ENCODE measurements at regions not wholly inside any gene's neighbourhood (a gene's known extent, or its start where the extent isn't known, plus 50 kb on each side); places are given as distances from the start of the nearest gene placed in this dataset.

DNA sequence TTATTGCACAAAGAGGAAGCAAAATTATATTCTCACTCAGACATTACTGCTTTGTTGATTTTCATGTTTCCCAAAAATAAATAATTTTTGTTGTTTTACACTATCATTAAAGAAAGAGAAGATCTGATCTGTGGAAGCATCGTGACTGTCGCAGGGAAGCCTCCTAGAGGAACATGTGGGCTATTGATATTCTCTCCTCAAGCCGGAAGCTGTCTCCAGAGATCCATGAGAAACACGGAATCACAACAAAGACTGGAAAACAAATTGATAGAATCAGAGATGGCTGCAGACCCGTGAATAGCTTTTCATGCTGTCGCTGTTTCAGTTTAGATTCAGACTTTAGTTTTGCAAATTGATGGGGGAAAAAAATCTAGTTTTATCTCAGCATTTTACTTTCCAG lies 235.2 kb upstream of the TMPO start:
- FAIRE-seq (no peak), DNase-seq (ENCODE audit: insufficient read length, low spot score) (no peak)
- TF ChIP-seq, protein P1, sequence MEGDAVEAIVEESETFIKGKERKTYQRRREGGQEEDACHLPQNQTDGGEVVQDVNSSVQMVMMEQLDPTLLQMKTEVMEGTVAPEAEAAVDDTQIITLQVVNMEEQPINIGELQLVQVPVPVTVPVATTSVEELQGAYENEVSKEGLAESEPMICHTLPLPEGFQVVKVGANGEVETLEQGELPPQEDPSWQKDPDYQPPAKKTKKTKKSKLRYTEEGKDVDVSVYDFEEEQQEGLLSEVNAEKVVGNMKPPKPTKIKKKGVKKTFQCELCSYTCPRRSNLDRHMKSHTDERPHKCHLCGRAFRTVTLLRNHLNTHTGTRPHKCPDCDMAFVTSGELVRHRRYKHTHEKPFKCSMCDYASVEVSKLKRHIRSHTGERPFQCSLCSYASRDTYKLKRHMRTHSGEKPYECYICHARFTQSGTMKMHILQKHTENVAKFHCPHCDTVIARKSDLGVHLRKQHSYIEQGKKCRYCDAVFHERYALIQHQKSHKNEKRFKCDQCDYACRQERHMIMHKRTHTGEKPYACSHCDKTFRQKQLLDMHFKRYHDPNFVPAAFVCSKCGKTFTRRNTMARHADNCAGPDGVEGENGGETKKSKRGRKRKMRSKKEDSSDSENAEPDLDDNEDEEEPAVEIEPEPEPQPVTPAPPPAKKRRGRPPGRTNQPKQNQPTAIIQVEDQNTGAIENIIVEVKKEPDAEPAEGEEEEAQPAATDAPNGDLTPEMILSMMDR (IDR thresholded peaks at IDR 0.05; ENCODE audit: insufficient read depth, missing control alignments), result no peak

DNA sequence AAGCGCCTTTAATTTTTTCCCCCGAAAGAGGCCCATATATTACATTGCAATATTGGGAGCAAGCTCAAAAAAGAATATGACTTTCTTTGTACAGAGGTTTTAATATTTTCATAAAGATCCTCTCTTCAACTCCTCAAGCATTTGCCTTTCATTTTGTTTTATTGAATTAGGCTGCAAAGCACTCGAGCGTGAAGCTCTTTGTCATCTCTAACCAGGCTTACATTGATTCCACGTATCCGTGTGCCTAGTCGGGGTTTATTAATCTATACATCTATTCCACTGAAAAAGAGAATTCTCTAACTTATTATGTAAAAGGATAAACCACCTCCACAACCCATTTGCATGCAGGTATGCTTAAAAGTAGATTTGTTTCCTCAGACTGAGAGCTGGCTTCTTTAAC lies 234.8 kb upstream of the TMPO start:
- DNase-seq (ENCODE audit: insufficient read length, low spot score), result no peak
- TF ChIP-seq, protein P1 (IDR thresholded peaks at IDR 0.05; ENCODE audit: insufficient read depth, missing control alignments), result no peak
- no peak for FAIRE-seq

DNA sequence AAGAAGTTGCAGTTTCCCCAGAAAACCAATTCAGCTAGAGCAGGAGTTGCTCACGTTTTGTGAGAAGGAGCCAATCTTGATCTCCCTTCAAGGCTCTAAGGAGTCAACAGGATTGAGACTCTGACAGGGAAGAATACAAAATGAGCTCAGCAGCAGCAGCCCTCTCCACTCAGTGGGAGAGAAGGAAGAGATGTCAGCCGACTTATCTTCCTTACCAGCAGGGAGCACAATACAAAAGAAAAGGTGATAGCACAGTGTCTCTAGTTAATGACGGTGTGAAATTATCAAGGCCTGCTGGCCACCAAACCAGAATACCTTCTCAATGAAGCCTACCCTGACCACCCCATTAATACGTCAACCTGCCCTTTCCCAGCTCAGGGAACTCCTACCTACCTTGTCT lies 223.6 kb upstream of the TMPO start:
- FAIRE-seq, result no peak
- TF ChIP-seq, protein P1 (IDR thresholded peaks at IDR 0.05; ENCODE audit: insufficient read depth, missing control alignments), result no peak
- DNase-seq (ENCODE audit: insufficient read length, low spot score), result no peak

DNA sequence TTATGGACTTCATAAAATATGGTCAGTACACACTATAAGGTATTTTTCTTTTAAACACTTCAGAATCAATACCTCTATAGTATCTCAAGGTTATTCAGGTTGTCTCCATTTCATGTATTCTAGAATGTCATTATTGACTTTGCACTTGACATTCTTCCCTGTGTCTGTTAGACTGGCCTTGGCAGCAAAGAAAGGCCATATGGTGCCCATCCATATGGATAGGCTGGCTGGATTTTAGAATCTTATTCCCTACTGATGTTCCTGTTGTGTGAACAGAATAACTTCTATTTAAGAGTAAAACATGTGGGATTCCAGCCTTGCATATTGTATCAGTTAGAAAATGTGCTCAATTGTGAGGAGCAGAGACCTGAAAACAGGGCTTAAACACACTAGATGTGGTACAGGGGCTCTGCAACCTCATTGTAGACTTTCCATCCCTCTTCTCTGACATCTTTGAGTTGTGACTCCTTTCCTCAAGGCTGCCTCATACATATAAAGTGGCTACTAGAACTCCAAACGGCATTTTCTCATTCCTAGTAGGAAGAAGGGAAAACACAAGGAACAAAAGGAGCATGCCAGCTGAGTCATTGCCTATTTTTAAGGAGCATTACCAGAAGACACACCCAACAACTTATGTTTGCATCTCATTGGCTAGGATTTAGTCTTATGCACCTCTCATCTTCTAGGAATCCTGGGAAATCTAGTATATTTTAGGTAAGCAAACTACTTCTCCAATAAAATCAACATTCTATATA lies 221.2 kb upstream of the TMPO start:
- FAIRE-seq, result no peak
- TF ChIP-seq, protein P1 (IDR thresholded peaks at IDR 0.05; ENCODE audit: insufficient read depth, missing control alignments), result no peak
- no peak for DNase-seq (ENCODE audit: insufficient read length, low spot score)

DNA sequence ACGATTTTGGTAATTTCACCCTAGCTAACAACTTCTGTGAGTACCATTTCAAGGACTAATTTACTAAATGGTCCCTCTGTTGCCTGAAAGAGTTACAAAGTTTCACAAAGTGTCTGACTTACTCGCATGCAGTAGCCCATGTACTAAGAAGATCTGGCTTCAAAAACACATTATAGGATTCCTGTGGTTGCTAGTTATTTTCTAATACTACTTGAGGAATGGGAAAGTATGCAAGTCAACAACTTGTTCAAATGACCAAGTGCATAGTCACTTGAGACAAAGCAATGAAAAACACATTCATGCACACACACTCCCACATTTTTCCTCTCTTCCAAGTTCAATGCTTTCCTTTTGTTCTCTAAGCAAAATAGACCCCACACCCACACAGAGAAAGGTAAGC lies 219.7 kb upstream of the TMPO start:
- TF ChIP-seq, protein P1 (IDR thresholded peaks at IDR 0.05; ENCODE audit: insufficient read depth, missing control alignments), result no peak
- FAIRE-seq (no peak), DNase-seq (ENCODE audit: insufficient read length, low spot score) (no peak)

DNA sequence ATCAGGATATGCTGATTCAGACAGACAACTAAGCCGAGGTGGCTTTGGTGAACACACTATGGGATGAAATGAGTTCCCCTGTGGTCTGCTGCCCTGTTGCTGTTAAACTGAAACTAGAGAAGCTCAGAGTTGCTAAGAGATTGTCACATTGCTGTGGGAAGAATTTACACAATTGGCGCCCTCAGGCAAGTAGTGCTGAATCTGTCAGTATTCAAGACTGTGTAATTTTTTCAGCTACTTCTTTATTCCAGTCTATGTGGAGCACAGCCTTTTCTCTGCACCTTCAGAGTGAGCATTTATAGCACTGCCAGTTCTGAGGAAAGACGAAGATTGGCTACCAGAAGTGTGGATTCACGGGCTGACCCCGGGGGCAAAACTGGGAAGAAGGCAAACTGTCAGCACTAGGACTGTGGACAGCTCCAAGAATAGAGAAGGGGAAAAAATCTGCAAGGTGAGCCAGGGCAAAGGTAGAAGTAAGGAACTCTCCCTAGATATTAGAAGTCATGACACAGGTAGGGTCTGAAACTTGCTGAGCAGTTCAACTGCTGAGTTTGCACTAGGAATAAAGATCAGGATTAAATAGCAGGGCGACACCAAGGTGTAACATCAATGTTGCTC lies 218.8 kb upstream of the TMPO start:
- FAIRE-seq (no peak), DNase-seq (ENCODE audit: insufficient read length, low spot score) (no peak)
- TF ChIP-seq, protein P1 (IDR thresholded peaks at IDR 0.05; ENCODE audit: insufficient read depth, missing control alignments), result no peak

DNA sequence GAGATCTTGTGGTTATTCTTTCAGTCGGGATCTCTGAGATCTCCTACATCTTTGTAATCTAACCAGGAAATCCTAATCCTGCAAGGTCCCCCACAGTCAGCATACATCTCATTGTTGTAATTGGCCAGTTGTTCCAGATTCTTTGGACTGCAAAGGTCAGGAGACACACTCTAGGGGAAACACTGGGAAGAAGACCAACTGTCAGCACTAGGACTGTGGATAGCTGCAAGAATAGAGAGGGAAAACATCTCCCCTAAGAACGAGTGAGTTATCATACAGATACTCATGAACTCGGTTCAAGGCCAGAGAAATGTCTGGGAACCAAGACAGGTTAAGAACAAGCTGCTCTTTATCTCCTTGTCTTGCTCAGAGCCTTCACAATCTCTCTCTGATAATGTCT lies 217.9 kb upstream of the TMPO start:
- TF ChIP-seq, protein P1 (IDR thresholded peaks at IDR 0.05; ENCODE audit: insufficient read depth, missing control alignments), result no peak
- FAIRE-seq (no peak), DNase-seq (ENCODE audit: insufficient read length, low spot score) (no peak)
